ENCODE measurements at regions not wholly inside any gene's neighbourhood (a gene's known extent, or its start where the extent isn't known, plus 50 kb on each side); places are given as distances from the start of the nearest gene placed in this dataset.

DNA sequence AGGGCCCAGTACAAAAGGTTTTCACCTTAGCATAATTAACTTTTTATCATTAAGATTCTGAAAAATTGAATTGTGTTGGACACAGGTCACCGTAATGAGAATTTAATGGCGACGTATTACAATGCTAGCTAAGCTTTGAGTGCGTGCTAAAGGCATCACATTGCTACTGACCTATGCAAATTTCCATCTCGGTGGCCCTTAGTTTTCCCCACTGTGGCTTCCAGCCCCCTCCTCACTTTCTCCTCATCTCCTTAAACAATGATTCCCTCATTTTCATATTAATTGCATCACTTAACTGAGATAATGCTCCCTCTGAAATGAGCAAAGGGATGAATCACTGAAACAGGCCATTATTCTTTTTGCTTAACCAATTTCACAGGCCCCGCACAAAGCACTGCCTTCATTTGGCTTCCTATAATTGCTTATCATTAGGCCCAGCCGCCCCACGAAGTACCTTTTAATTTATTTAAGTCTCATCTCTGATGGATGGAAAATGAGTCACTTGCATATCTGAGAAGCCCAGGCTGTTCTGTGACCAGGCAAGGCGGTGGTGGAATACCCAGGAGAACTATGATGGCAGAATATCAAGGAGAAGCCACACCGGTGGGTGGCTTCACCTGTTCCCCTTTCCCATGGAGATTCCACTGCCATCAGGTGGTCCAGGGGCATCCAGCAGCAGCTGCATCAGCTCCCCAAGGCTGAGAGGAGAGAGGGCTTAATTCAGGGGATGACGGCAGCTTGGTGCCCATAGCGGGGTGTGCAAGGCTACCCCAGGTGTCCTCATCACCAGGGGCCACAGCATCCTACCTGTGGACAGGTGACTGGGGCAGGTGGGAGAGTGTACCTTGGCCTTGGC lies 223.8 kb upstream of the BOD1L1 start (continued):
- no peak for TF ChIP-seq MAX (IDR thresholded peaks at IDR 0.05)
- no peak for TF ChIP-seq FOXA1 (IDR thresholded peaks at IDR 0.05)
- TF ChIP-seq GABPA (IDR thresholded peaks at IDR 0.05 in 1 of 2, conservative IDR thresholded peaks at IDR 0.05 in 1 of 2), result no peak

- Histone ChIP-seq H3K27ac (ENCODE audit: low read depth in 1 of 2, low read length in 2 of 2) (no peak overlapping the region), H3K4me3 (ENCODE audit: low read depth in 1 of 3, low read length in 3 of 3) (no peak overlapping the region), H3K4me1 (ENCODE audit: control insufficient read depth in 4 of 4, insufficient read depth in 4 of 4, low read length in 3 of 4) (peaks cover 5 to 15% (median 9%) of the 10 kb centered on the region in 4 donors), H3K9me3 (ENCODE audit: control insufficient read depth in 4 of 4, low read length in 3 of 4) (no peaks in the 10 kb centered on the region), H3K27me3 (ENCODE audit: control insufficient read depth in 4 of 4, insufficient read depth in 4 of 4, low read length in 3 of 4) (no peaks in the 10 kb centered on the region), H3K36me3 (ENCODE audit: control insufficient read depth in 4 of 4, insufficient read depth in 3 of 4, low read depth in 1 of 4, low read length in 3 of 4) (no peaks in the 10 kb centered on the region), H3K9ac (ENCODE audit: low read depth in 1 of 2, low read length in 2 of 2) (no peak overlapping the region)
- DNase-seq (ENCODE audit: low spot score), result no peak
- WGBS, result 93% methylated on average over 1 of the region's 1 CpG
- TF ChIP-seq NR2F2 (IDR thresholded peaks at IDR 0.05) (no peak), JUND (IDR thresholded peaks at IDR 0.05) (no peak), HNF4A (conservative IDR thresholded peaks at IDR 0.05) (no peak), YY1 (IDR thresholded peaks at IDR 0.05) (no peak), EGR1 (IDR thresholded peaks at IDR 0.05; ENCODE audit: low read depth in 2 of 2) (no peak), MAX (IDR thresholded peaks at IDR 0.05) (no peak), GABPA (IDR thresholded peaks at IDR 0.05 in 1 of 2, conservative IDR thresholded peaks at IDR 0.05 in 1 of 2) (no peak), FOXA2 (IDR thresholded peaks at IDR 0.05) (no peak), ATF3 (IDR thresholded peaks at IDR 0.05) (no peak)
Measured at GRCh38 chr4:13852411-13852810, 224.9 kb upstream of the BOD1L1 start.

- TF ChIP-seq GABPA (IDR thresholded peaks at IDR 0.05 in 1 of 2, conservative IDR thresholded peaks at IDR 0.05 in 1 of 2) (no peak), HNF4G (IDR thresholded peaks at IDR 0.05) (no peak), EGR1 (IDR thresholded peaks at IDR 0.05; ENCODE audit: low read depth in 2 of 2) (no peak), YY1 (IDR thresholded peaks at IDR 0.05) (peak; percentile 19), FOXA1 (IDR thresholded peaks at IDR 0.05) (no peak), HNF4A (conservative IDR thresholded peaks at IDR 0.05) (peak; percentile 60 to 70), JUND (IDR thresholded peaks at IDR 0.05) (peak in 1 of 2 donors; percentile 43), FOXA2 (IDR thresholded peaks at IDR 0.05) (no peak), NR2F2 (IDR thresholded peaks at IDR 0.05) (no peak), MAX (IDR thresholded peaks at IDR 0.05) (peak; percentile 64), RXRA (IDR thresholded peaks at IDR 0.05) (peak; percentile 84 to 87), ZBTB33 (IDR thresholded peaks at IDR 0.05) (no peak), SP1 (IDR thresholded peaks at IDR 0.05) (peak; percentile 88), ATF3 (IDR thresholded peaks at IDR 0.05) (peak; percentile 19), RAD21 (IDR thresholded peaks at IDR 0.05) (peak; percentile 50 to 58), TAF1 (conservative IDR thresholded peaks at IDR 0.05) (no peak)
- TF ChIP-seq, protein P1, sequence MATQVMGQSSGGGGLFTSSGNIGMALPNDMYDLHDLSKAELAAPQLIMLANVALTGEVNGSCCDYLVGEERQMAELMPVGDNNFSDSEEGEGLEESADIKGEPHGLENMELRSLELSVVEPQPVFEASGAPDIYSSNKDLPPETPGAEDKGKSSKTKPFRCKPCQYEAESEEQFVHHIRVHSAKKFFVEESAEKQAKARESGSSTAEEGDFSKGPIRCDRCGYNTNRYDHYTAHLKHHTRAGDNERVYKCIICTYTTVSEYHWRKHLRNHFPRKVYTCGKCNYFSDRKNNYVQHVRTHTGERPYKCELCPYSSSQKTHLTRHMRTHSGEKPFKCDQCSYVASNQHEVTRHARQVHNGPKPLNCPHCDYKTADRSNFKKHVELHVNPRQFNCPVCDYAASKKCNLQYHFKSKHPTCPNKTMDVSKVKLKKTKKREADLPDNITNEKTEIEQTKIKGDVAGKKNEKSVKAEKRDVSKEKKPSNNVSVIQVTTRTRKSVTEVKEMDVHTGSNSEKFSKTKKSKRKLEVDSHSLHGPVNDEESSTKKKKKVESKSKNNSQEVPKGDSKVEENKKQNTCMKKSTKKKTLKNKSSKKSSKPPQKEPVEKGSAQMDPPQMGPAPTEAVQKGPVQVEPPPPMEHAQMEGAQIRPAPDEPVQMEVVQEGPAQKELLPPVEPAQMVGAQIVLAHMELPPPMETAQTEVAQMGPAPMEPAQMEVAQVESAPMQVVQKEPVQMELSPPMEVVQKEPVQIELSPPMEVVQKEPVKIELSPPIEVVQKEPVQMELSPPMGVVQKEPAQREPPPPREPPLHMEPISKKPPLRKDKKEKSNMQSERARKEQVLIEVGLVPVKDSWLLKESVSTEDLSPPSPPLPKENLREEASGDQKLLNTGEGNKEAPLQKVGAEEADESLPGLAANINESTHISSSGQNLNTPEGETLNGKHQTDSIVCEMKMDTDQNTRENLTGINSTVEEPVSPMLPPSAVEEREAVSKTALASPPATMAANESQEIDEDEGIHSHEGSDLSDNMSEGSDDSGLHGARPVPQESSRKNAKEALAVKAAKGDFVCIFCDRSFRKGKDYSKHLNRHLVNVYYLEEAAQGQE (IDR thresholded peaks at IDR 0.05), result peak; percentile 42
- TF ChIP-seq, protein P2, sequence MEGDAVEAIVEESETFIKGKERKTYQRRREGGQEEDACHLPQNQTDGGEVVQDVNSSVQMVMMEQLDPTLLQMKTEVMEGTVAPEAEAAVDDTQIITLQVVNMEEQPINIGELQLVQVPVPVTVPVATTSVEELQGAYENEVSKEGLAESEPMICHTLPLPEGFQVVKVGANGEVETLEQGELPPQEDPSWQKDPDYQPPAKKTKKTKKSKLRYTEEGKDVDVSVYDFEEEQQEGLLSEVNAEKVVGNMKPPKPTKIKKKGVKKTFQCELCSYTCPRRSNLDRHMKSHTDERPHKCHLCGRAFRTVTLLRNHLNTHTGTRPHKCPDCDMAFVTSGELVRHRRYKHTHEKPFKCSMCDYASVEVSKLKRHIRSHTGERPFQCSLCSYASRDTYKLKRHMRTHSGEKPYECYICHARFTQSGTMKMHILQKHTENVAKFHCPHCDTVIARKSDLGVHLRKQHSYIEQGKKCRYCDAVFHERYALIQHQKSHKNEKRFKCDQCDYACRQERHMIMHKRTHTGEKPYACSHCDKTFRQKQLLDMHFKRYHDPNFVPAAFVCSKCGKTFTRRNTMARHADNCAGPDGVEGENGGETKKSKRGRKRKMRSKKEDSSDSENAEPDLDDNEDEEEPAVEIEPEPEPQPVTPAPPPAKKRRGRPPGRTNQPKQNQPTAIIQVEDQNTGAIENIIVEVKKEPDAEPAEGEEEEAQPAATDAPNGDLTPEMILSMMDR (IDR thresholded peaks at IDR 0.05; ENCODE audit: low read depth, low read length, missing input control), result no peak
- Histone ChIP-seq H3K9me3 (ENCODE audit: control insufficient read depth in 4 of 4, low read length in 3 of 4) (peaks cover 0 to under 1% (median 0%) of the 10 kb centered on the region in 4 donors), H3K36me3 (ENCODE audit: control insufficient read depth in 4 of 4, insufficient read depth in 3 of 4, low read depth in 1 of 4, low read length in 3 of 4) (no peaks in the 10 kb centered on the region), H3K27ac (ENCODE audit: low read depth in 1 of 2, low read length in 2 of 2) (peak overlapping the region; percentile 55 to 83), H3K9ac (ENCODE audit: low read depth in 1 of 2, low read length in 2 of 2) (no peak overlapping the region), H3K4me3 (ENCODE audit: low read depth in 1 of 3, low read length in 3 of 3) (no peak overlapping the region), H3K4me1 (ENCODE audit: control insufficient read depth in 4 of 4, insufficient read depth in 4 of 4, low read length in 3 of 4) (peaks cover 6 to 15% (median 9%) of the 10 kb centered on the region in 4 donors), H3K27me3 (ENCODE audit: control insufficient read depth in 4 of 4, insufficient read depth in 4 of 4, low read length in 3 of 4) (no peaks in the 10 kb centered on the region)
- WGBS, result 38% methylated on average over 5 of the region's 5 CpGs
- no peak for DNase-seq (ENCODE audit: low spot score)
Measured at GRCh38 chr4:13856387-13856786, 228.9 kb upstream of the BOD1L1 start.

All from liver (tissue), 8 donors.